Cardiac septum (tissue), 1 donor: ENCODE measurements at regions not wholly inside any gene's neighbourhood (a gene's known extent, or its start where the extent isn't known, plus 50 kb on each side); places are given as distances from the start of the nearest gene placed in this dataset.
"Not testable (repeated sequence)": the region's sequence is repeated elsewhere in the genome, so short reads cannot be mapped to it uniquely, and the experiment has no call there.

ENCODE experiments used
- DNase-seq: peaks from one replicate; pipeline ENCODE4 v3.0.0-alpha.2; 2020; ENCODE audit warnings: low spot score
- intact Hi-C: fragments of 100-400 bp; cut with DNase I; formaldehyde crosslinking; loops from one replicate; pipeline ENCODE4 v1.14.0; 2022
- donor health status: DM: no; HTN: no; CAD: no.

GRCh38 chr9:101838988-101839387 lies 100.5 kb upstream of the GRIN3A start:
- DNase-seq, intact Hi-C loops: not testable (repeated sequence)

- intact Hi-C loops, result no loop called here
- DNase-seq, result no peak
Measured at GRCh38 chr9:101836021-101836420, 97.6 kb upstream of the GRIN3A start.

GRCh38 chr9:101832486-101832885 lies 94.0 kb upstream of the GRIN3A start:
- intact Hi-C loops, result no loop called here
- DNase-seq, result no peak

- DNase-seq, intact Hi-C loops: not testable (repeated sequence)
Measured at GRCh38 chr9:101821450-101821849, 83.0 kb upstream of the GRIN3A start.

- intact Hi-C loops, DNase-seq: not testable (repeated sequence)
Measured at GRCh38 chr9:101820983-101821382, 82.5 kb upstream of the GRIN3A start.

GRCh38 chr9:101814064-101814463 lies 75.6 kb upstream of the GRIN3A start:
- DNase-seq, result no peak
- intact Hi-C loops, result no loop called here

GRCh38 chr9:101807879-101808278 lies 69.4 kb upstream of the GRIN3A start:
- DNase-seq, intact Hi-C loops: not testable (repeated sequence)

GRCh38 chr9:101796044-101796443 lies 57.6 kb upstream of the GRIN3A start:
- intact Hi-C loops, result no loop called here
- DNase-seq, result no peak

GRCh38 chr9:101795147-101795546 lies 56.7 kb upstream of the GRIN3A start:
- intact Hi-C loops, result no loop called here
- DNase-seq, result no peak

GRCh38 chr9:101792475-101792874 lies 54.0 kb upstream of the GRIN3A start:
- DNase-seq, result no peak
- intact Hi-C loops, result no loop called here

- no peak for DNase-seq
- intact Hi-C loops, result no loop called here
Measured at GRCh38 chr9:101791938-101792337, 53.5 kb upstream of the GRIN3A start.

- intact Hi-C loops, result no loop called here
- no peak for DNase-seq
Measured at GRCh38 chr9:101791533-101791932, 53.1 kb upstream of the GRIN3A start.
